HG02642 (cell line): ENCODE measurements at regions not wholly inside any gene's neighbourhood (a gene's known extent, or its start where the extent isn't known, plus 50 kb on each side); places are given as distances from the start of the nearest gene placed in this dataset.

Experiments used
- ATAC-seq: cut with Tn5 transposase; IDR thresholded peaks from one replicate; pipeline ENCODE4 v1.9.1; 2021; ENCODE audit warnings: mild to moderate bottlenecking; ENCODE audit not compliant: unreplicated experiment, poor library complexity

- ATAC-seq, result no peak
Measured at GRCh38 chr4:74638001-74638400, 156.3 kb downstream of the BTC start.

- ATAC-seq, result no peak
Measured at GRCh38 chr4:74638689-74639088, 155.6 kb downstream of the BTC start.

GRCh38 chr4:74640111-74640903, 154.0 kb downstream of the BTC start:
- ATAC-seq, result no peak

GRCh38 chr4:74642006-74642405, 152.3 kb downstream of the BTC start:
- no peak for ATAC-seq

GRCh38 chr4:74649193-74649592, 145.1 kb downstream of the BTC start:
- no peak for ATAC-seq

GRCh38 chr4:74651198-74651597, 143.1 kb downstream of the BTC start:
- no peak for ATAC-seq

GRCh38 chr4:74653331-74654229, 140.7 kb downstream of the BTC start:
- no peak for ATAC-seq

- no peak for ATAC-seq
Measured at GRCh38 chr4:74654230-74654681, 140.1 kb downstream of the BTC start.

- no peak for ATAC-seq
Measured at GRCh38 chr4:74656596-74656995, 137.7 kb downstream of the BTC start.

- no peak for ATAC-seq
Measured at GRCh38 chr4:74658116-74658515, 136.2 kb downstream of the BTC start.

GRCh38 chr4:74659576-74660411, 134.5 kb downstream of the BTC start:
- no peak for ATAC-seq

- ATAC-seq, result no peak
Measured at GRCh38 chr4:74660866-74661265, 133.5 kb downstream of the BTC start.

GRCh38 chr4:74661427-74662201, 132.7 kb downstream of the BTC start:
- ATAC-seq, result no peak

GRCh38 chr4:74663631-74664030, 130.7 kb downstream of the BTC start:
- no peak for ATAC-seq

- no peak for ATAC-seq
Measured at GRCh38 chr4:74665346-74665745, 129.0 kb downstream of the BTC start.

GRCh38 chr4:74665876-74666275, 128.4 kb downstream of the BTC start:
- ATAC-seq, result no peak

- ATAC-seq, result no peak
Measured at GRCh38 chr4:74667438-74667837, 126.9 kb downstream of the BTC start.

GRCh38 chr4:74667944-74668343, 126.4 kb downstream of the BTC start:
- no peak for ATAC-seq

GRCh38 chr4:74669702-74670101, 124.6 kb downstream of the BTC start:
- ATAC-seq, result no peak

- no peak for ATAC-seq
Measured at GRCh38 chr4:74670583-74670982, 123.7 kb downstream of the BTC start.
